Left lung (tissue), 4 donors: ENCODE measurements at regions not wholly inside any gene's neighbourhood (a gene's known extent, or its start where the extent isn't known, plus 50 kb on each side); places are given as distances from the start of the nearest gene placed in this dataset.

Source experiments
- ATAC-seq: fragments of 200-7000 bp; cut with Tn5 transposase; one replicate; pipeline ENCODE4 v1.9.1; 2020; ENCODE audit warnings: moderate library complexity
- DNase-seq, 4 donors: peaks; one replicate each; pipeline ENCODE4 v3.0.0-alpha.2; 2013 to 2020
- H3K27ac ChIP-seq, 2 donors: fragments of 200-600 bp; sonication (generic) in 1 of 2; one replicate each; pipeline versions ENCODE4 v1.5.0 to v1.8.0; 2020 to 2021
- H3K27me3 ChIP-seq, 2 donors: fragments of 200-600 bp; sonication (generic) in 1 of 2; one replicate each; pipeline versions ENCODE4 v1.5.0 to v1.8.0; 2020 to 2021
- H3K36me3 ChIP-seq, 2 donors: fragments of 200-600 bp; sonication (generic) in 1 of 2; one replicate each; pipeline versions ENCODE4 v1.5.0 to v1.8.0; 2020 to 2021
- H3K4me1 ChIP-seq, 2 donors: fragments of 200-600 bp; one replicate each; pipeline ENCODE4 v1.8.0; 2021
- H3K4me3 ChIP-seq, 2 donors: fragments of 200-600 bp; sonication (generic) in 1 of 2; one replicate each; pipeline versions ENCODE4 v1.5.0 to v1.8.0; 2020 to 2021; ENCODE audit warnings: mild to moderate bottlenecking in 1 of 2
- H3K9me3 ChIP-seq, 2 donors: fragments of 200-600 bp; sonication (generic) in 1 of 2; one replicate each; pipeline versions ENCODE4 v1.5.0 to v1.8.0; 2020 to 2021
- CTCF ChIP-seq, 2 donors: fragments of 200-600 bp; sonication (generic) in 1 of 2; IDR thresholded peaks; one replicate each; pipeline versions ENCODE4 v1.5.0 to v1.8.0; 2021; ENCODE audit warnings: antibody characterized with exemption in 2 of 2
- intact Hi-C, 2 donors: fragments of 100-400 bp; cut with DNase I; formaldehyde crosslinking; loops; one replicate each; pipeline versions ENCODE4 v1.11.2 to v1.14.2; 2022
- donor health status: DM: no; HTN: yes; CAD: no.
- donor health status: DM: no; HTN: no; CAD: no.

DNA sequence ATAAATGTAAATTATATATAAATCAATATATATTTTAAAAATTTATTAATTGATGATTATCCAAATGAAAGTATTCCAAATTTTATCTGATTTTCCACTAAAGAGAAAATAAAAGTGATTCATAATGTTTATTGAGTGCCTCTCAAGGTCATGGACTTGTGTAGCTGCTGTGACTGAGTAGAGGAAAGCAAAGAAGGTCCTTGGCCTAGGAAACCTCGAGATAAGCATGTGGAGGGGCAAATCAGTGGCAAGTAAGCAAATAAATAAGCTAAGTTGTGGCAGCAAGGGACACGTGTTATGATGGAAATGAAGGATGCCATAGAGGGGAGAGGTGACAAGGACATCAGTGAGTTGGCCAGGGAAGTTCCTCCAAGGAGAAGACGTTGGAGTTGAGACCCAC, 866.1 kb upstream of the ID2 start:
- no peak for TF ChIP-seq CTCF (IDR thresholded peaks at IDR 0.05)
- Histone ChIP-seq H3K4me3 (no peak overlapping the region), H3K9me3 (no peaks in the 10 kb centered on the region), H3K27me3 (no peaks in the 10 kb centered on the region), H3K36me3 (no peaks in the 10 kb centered on the region), H3K27ac (no peak overlapping the region), H3K4me1 (no peaks in the 10 kb centered on the region)
- intact Hi-C loops, result no loop called here
- ATAC-seq (no peak), DNase-seq (no peak)

DNA sequence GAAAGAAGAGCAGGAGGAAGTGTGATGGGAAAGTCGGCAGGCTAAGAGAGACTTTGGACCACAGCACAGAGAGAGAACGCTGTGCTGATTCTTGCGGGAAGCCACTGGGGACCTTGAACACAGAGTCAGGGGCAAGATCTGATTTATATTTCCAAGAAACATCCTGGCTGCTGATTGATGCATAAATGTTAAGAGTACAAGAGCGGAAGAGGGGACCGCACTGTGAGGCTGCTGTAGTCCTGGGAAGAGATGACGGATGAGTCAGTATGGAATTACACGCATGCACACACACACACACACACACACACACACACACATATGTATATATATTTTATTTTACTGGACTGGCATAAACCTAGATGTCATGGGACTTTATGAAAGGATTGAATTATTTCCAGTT, 865.6 kb upstream of the ID2 start:
- Histone ChIP-seq H3K36me3 (no peaks in the 10 kb centered on the region), H3K27me3 (no peaks in the 10 kb centered on the region), H3K9me3 (no peaks in the 10 kb centered on the region), H3K27ac (no peak overlapping the region), H3K4me1 (no peaks in the 10 kb centered on the region), H3K4me3 (no peak overlapping the region)
- intact Hi-C loops, result no loop called here
- no peak for TF ChIP-seq CTCF (IDR thresholded peaks at IDR 0.05)
- no peak for ATAC-seq
- no peak for DNase-seq

DNA sequence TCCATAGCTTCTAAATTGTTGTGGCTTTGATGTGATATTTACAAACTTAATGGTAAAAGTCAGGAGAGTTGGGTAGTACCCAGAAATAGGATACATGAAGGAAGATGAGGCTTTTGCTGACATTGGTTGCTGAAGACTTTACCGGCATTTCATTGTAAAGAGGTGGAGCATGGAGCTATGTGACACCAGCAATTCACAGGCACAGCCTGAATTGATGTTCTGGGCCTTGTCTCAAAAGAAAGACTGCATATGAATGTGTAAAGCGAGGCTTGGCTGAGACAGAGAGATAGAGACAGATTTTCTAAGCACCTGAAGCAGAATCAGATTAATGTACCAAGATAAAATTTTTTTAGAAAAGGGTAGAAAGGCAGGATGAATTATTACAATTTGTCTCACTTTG, 864.9 kb upstream of the ID2 start:
- TF ChIP-seq CTCF (IDR thresholded peaks at IDR 0.05), result no peak
- intact Hi-C loops, result no loop called here
- no peak for DNase-seq
- H3K36me3 ChIP-seq, result no peaks in the 10 kb centered on the region
- no peak overlapping the region for H3K4me3 ChIP-seq
- H3K4me1 ChIP-seq, result no peaks in the 10 kb centered on the region
- no peaks in the 10 kb centered on the region for H3K27me3 ChIP-seq
- H3K27ac ChIP-seq, result no peak overlapping the region
- ATAC-seq, result no peak
- no peaks in the 10 kb centered on the region for H3K9me3 ChIP-seq

- H3K4me1 ChIP-seq, result no peaks in the 10 kb centered on the region
- H3K9me3 ChIP-seq, result no peaks in the 10 kb centered on the region
- H3K4me3 ChIP-seq, result no peak overlapping the region
- H3K36me3 ChIP-seq, result no peaks in the 10 kb centered on the region
- no peak for ATAC-seq
- no peak for TF ChIP-seq CTCF (IDR thresholded peaks at IDR 0.05)
- no peak overlapping the region for H3K27ac ChIP-seq
- intact Hi-C loops, result no loop called here
- DNase-seq, result no peak
- H3K27me3 ChIP-seq, result no peaks in the 10 kb centered on the region
Observed at GRCh38 chr2:7819316-7819715, 862.5 kb upstream of the ID2 start.

- no peak for TF ChIP-seq CTCF (IDR thresholded peaks at IDR 0.05)
- Histone ChIP-seq H3K36me3 (no peaks in the 10 kb centered on the region), H3K9me3 (no peaks in the 10 kb centered on the region), H3K4me1 (no peaks in the 10 kb centered on the region), H3K4me3 (no peak overlapping the region), H3K27ac (no peak overlapping the region), H3K27me3 (no peaks in the 10 kb centered on the region)
- intact Hi-C loops, result no loop called here
- ATAC-seq (no peak), DNase-seq (no peak)
Observed at GRCh38 chr2:7819850-7820249, 862.0 kb upstream of the ID2 start.
